ENCODE measurements at regions not wholly inside any gene's neighbourhood (a gene's known extent, or its start where the extent isn't known, plus 50 kb on each side); places are given as distances from the start of the nearest gene placed in this dataset.

GRCh38 chr6:166106076-166106686 lies 61.5 kb downstream of the TBXT start:
- peak; percentile 92 for DNase-seq (ENCODE audit: low spot score)

GRCh38 chr6:166105341-166106075 lies 62.1 kb downstream of the TBXT start:
- DNase-seq (ENCODE audit: low spot score): no peak

- no peak for DNase-seq (ENCODE audit: low spot score)
Observed at GRCh38 chr6:166104872-166105271, 62.8 kb downstream of the TBXT start.

- DNase-seq (ENCODE audit: low spot score): no peak
Observed at GRCh38 chr6:166104107-166104506, 63.5 kb downstream of the TBXT start.

- DNase-seq (ENCODE audit: low spot score): no peak
Observed at GRCh38 chr6:166101819-166102419, 65.7 kb downstream of the TBXT start.

GRCh38 chr6:166097914-166098522 lies 69.6 kb downstream of the TBXT start:
- DNase-seq (ENCODE audit: low spot score): peak; percentile 63

GRCh38 chr6:166087852-166088251 lies 79.8 kb downstream of the TBXT start:
- no peak for DNase-seq (ENCODE audit: low spot score)

- no peak for DNase-seq (ENCODE audit: low spot score)
Observed at GRCh38 chr6:166087246-166087645, 80.4 kb downstream of the TBXT start.

- DNase-seq (ENCODE audit: low spot score): no peak
Observed at GRCh38 chr6:166085500-166085899, 82.2 kb downstream of the TBXT start.

- DNase-seq (ENCODE audit: low spot score): no peak
Observed at GRCh38 chr6:166084951-166085350, 82.7 kb downstream of the TBXT start.

GRCh38 chr6:166079841-166080240 lies 87.8 kb downstream of the TBXT start:
- no peak for DNase-seq (ENCODE audit: low spot score)

- DNase-seq (ENCODE audit: low spot score): no peak
Observed at GRCh38 chr6:166078294-166078693, 89.4 kb downstream of the TBXT start.

GRCh38 chr6:166076625-166077024 lies 91.0 kb downstream of the TBXT start:
- no peak for DNase-seq (ENCODE audit: low spot score)

- DNase-seq (ENCODE audit: low spot score): no peak
Observed at GRCh38 chr6:166075925-166076324, 91.7 kb downstream of the TBXT start.

GRCh38 chr6:166075186-166075585 lies 92.5 kb downstream of the TBXT start:
- DNase-seq (ENCODE audit: low spot score): no peak

GRCh38 chr6:166073082-166073481 lies 94.6 kb downstream of the TBXT start:
- DNase-seq (ENCODE audit: low spot score): no peak

- DNase-seq (ENCODE audit: low spot score): no peak
Observed at GRCh38 chr6:166068768-166069167, 98.9 kb downstream of the TBXT start.

- DNase-seq (ENCODE audit: low spot score): no peak
Observed at GRCh38 chr6:166058064-166058739, 109.4 kb downstream of the TBXT start.

GRCh38 chr6:166057431-166057830 lies 110.2 kb downstream of the TBXT start:
- no peak for DNase-seq (ENCODE audit: low spot score)

- DNase-seq (ENCODE audit: low spot score): no peak
Observed at GRCh38 chr6:166056637-166057036, 111.0 kb downstream of the TBXT start.

GRCh38 chr6:166055801-166056200 lies 111.8 kb downstream of the TBXT start:
- no peak for DNase-seq (ENCODE audit: low spot score)

GRCh38 chr6:166052837-166053236 lies 114.8 kb downstream of the TBXT start:
- no peak for DNase-seq (ENCODE audit: low spot score)
